ACHN (cell line): ENCODE measurements at regions not wholly inside any gene's neighbourhood (a gene's known extent, or its start where the extent isn't known, plus 50 kb on each side); places are given as distances from the start of the nearest gene placed in this dataset.
"Not testable (repeated sequence)": the region's sequence is repeated elsewhere in the genome, so short reads cannot be mapped to it uniquely, and the experiment has no call there.

ENCODE experiments used
- DNase-seq: peaks from one replicate; pipeline ENCODE4 v3.0.0-alpha.2; 2015
- in situ Hi-C: cut with HindIII; loops from 2 replicates; pipeline ENCODE4 v1.10.0; 2017; ENCODE audit warnings: low sequenced_read_pairs, low pct_ligation_motif_present, low pct_unique_long_range_greater_than_20kb

DNA sequence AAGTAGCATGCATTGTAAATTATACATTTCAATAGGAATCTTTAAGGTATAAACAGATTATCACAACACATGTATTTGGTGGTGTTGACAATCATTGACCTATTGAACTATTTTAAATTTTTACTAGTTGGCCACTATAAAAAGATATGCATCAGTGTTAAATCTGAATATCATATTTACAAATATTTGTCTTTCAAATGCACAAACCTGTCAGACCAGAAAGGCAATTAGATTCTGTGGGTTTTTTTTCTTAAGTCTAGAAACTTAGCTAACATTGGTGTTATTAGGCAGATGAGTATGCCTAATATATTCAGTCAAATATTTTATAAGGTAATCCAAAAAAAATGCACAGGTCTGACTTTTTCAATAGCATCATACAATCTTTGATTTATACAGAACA, 241.4 kb upstream of the DGKB start:
- in situ Hi-C loops, result no loop called here
- no peak for DNase-seq

DNA sequence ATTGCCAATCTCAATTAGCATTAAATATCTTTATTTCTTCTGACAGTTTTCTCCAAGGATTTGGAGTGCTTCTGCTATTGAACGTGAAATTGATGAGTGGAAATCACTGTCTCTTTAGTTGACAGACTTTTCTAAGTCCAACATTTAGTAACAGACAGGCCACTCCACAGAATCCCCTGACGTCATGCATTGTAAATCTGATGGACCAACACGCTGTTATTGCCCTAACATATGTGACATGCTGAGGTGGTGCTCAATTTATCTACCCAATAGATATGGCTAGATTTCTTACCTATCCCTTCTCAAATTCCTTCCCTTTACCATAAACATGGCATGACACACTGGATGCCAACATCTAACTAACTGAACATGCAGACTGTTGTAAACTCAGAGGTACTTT, 240.6 kb upstream of the DGKB start:
- in situ Hi-C loops, result no loop called here
- DNase-seq, result no peak

DNA sequence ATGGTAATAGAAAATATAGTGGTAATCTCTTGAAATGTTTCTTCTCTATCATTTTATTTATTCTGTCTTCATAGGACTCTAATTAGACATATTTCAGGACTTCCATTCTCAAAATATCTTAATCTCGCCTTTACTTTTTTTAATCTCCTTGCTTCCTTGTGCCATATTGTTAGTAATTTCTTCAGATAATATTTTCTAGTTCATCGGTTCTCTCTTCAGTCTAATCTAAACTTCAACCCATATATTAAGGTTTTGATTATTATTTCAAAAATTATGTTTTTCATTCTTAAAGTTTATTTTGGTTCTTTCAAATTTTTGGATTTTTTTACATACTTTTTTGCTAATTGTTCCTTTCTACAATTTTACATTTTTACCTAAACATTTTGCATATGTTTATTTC, 237.9 kb upstream of the DGKB start:
- in situ Hi-C loops, result no loop called here
- DNase-seq, result no peak

DNA sequence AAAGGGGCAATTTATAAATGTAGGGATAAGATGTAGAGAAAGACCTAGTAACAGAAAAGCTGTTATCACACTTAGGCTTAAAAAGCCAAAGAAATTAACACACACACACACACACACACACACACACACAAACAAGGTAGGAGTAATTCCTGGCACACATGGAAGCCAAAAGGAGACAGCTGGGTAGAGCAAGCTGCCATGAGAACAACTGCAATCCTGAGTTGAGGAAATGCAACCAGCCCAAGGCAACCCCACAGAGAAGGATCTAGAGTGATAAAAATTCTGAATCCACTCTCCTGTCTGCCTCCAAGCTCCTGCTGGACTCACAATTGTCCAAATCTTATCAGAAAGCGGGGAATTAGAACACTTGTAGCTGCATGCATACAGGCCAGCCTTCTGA, 229.1 kb upstream of the DGKB start:
- no peak for DNase-seq
- in situ Hi-C loops, result no loop called here

DNA sequence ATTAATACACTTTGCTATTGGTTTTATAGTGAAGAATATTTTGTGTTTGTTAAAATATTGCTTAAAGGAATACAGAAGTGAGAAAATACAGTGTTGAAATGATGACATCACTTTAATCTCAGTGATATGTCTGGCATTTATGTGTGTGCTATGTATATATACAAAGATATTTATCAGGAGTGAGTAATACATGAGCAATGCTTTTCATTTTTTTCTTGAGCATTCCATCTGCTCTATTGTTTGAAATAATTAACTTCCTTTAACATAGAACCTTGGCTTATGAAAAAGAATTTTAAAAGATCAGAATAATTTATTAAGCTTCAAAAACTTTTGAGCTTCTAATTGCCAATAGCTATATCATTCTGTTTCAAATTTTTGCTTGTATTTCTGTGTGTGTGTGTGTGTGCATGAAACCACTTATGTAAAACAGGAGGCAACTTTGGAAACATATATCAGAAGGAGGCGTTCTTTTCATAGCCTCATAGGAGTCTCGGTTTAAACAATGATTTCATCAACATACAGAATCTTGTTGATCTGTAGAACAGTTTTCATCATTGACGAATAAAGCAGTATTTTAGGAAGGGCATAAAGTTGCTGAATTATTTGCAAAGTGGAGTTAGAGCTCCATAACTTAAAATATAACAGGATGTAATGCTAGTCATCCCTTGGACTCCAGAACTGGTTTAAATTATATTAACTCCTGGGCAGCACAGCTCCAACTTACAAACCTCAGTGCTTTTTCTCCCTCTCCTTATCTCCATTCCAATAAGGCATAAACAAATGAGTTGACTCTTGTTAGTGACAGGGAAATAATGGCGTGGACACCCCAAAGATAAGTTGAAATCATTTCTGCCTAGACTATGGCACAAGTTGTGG, 228.4 kb upstream of the DGKB start:
- peak; percentile 57 for DNase-seq
- in situ Hi-C loops, result no loop called here

DNA sequence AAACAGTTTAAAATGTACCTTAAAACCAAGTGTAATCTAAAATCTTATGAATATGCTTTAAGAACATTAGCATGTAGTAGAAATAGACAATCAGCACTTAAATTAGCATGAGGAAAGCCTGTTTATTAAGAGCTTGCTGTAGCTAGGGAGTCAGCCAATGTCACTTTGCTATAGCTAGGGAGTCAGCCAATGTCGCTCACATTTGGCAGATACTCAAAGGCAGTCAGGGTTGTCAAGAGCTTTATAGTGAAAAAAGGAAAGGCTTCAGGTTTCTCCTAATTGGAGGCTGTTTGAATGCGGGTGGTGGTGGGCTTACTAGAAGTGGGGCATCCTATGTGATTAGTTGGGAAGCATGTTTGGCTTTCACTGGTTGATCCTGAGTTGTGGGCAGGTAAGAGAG, 226.2 kb upstream of the DGKB start:
- in situ Hi-C loops, result no loop called here
- no peak for DNase-seq

DNA sequence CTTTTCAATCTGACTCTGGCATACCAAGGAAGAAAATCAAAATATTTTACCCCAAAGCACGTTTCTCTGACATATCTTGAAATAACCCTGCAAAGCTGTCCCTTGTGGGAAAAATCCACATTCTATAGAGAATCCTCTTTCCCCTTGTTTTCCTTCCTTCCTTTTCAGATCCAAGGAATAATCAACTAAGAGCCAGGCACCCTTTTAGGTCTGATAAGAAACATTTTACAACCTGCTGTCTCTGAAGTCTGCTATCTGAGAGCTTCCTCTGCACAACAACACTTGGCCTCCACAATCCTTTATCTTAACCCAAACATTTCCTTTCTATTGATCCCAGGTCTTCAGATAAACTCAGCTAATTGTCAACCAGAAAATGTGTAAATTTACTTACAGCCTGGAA, 224.1 kb upstream of the DGKB start:
- DNase-seq, in situ Hi-C loops: not testable (repeated sequence)

DNA sequence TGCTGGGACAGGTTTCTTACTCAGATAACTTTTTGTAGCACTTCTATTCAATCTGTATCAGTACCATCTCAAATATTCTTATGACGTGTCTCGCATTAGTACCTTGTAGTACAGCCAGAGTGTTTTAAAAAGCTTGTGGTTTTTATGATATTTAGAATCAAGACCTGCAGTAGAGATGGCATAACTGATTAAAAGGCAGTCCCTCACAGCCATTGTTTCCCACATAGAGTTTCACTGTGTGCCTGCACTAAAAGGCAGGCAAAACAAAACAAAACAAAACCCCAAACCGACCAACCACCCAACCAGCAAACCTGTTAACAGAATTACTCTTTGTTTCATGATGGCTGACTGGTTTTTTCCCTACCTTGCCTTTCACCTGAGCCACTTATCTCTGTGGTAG, 221.3 kb upstream of the DGKB start:
- in situ Hi-C loops, result no loop called here
- no peak for DNase-seq

DNA sequence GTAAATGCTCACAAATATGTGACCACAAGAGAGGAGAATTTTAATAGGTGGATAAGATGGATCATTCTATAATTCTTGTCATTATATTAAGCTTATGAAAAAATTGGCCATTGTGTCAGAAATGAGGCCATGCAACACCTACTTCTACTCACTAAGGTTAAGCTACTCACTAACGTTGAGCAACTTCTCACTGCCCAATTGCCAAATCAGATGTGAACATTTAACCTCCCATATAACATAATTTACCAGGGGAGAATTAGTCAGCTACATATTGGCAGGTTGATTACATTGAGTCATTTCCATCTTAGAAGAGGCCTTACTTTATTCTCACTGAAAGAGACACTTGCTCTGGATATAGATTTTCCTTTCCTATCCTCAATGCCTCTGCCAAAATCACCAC, 211.2 kb upstream of the DGKB start:
- no peak for DNase-seq
- in situ Hi-C loops, result no loop called here

DNA sequence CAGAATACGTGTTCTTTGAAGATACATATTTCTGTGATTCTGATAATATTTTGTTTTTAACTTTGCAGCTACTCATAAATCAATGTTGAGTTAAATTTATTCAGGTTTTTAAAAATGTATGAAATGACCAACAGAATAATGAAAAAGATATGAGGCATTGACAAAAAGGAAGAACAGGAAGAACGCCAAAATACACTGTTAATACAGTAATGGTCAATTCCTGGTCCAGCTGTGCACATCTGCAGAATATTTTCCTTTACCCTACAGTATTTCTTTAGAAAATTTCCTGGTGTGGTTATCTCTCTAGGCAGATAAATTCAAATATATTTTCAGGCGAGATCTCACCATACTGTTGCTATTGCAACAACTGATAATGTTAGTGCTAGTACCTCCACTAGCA, 203.2 kb upstream of the DGKB start:
- DNase-seq, result no peak
- in situ Hi-C loops, result no loop called here

DNA sequence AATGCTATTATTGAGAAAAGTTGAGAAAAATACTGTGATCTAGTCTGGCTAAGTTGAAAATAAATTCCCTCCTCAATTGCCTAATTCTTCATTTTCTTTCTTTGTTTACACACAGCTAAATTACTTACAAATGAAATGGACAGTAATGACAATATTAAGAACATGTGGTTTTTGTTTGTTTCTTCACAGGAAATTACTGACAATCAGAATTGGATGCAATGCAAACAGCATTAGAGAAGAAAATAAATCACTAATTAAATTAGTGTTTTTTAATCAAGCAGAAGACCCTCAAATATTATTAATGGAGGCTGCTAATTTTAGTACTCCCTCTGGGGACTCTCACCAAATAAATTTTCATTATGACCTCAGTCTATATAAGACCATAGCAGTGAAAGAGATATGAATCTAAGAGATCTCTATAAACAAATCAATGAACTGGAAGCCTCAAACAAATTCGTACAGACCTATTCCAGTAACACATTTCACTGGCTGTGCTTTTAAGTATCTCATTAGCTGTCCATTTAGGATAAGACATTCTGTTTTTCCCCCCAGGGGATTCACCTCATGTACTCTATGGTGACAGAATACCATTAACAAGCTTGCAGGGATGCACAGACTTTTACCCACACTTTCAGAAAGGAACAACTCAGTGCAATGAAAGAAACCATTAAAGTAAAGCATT, 202.0 kb upstream of the DGKB start:
- DNase-seq, result no peak
- in situ Hi-C loops, result no loop called here

DNA sequence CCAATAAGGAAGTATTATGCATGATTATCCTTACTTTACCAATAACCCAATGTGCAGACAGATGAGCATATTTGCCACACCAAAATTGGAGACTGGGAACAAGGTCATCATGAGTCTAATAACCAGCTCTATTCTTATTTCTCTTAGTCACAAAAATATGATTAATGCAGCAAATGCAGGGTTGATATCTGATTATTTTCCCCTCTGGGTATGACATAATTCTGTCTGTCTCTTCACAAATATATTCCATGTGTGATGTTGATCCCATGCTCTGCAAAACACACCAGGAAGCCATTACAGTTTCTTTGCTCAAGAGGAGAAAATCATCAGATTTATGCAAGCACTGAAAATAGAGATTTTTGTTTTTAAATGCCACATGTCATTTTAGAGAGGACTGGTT, 196.5 kb upstream of the DGKB start:
- in situ Hi-C loops, result no loop called here

DNA sequence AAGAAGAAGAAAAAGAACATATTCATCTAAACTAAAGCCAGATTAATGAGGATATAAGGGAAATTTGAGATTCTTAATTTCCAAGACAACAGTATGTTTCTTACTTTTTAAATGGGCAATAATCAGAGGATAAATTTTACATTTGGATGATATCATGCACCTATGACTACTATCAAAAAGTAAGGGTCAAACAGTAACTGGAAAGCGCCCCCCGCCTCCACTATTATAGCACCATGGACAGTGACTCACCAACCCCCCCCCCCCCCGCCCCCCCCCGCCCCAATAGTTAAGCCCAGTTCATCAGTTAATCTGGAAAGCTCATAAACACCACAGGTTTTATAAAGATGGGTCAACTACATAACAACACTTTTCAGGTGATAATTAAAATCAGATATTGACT, 194.3 kb upstream of the DGKB start:
- DNase-seq, result no peak
- in situ Hi-C loops, result no loop called here

More for the DNA sequence above, 196.5 kb upstream of the DGKB start:
- DNase-seq, result no peak

DNA sequence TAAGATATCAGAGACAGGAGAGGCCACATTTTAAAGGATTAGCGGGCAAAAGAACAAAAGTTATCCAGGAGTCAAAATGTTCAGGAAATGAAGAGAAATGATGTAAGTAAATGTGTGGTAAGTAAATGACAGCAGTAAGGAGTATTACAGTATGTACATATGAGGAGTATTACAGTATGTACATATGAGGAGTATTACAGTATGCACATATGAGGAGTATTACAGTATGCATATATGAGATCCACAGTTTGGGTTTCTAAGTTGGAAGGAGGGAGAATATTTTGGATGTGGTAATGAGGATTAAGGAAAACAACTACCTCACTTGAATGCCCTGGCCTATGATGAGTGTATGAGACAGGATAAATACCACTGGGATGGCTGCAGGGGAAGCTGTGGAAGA, 192.4 kb upstream of the DGKB start:
- in situ Hi-C loops, result no loop called here
- no peak for DNase-seq

DNA sequence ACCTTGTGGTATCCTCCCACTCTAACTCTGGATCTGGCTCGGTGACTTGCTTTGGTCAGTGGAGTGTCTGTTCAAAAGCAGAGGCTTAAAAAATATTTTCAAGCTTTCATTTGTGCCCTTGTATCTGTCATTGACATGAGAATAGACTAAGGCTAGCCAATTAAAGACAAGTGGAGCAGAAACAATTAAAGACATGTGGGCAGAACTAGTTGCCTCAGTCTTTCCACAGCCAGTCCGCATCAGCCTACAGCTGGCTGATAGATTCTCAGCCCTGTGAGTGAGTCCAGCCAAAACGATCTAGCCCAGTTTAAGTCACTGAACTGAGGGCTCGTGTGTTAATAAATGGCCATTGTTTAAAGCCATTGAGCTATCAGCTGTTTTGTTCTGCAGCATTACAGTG, 185.2 kb upstream of the DGKB start:
- in situ Hi-C loops, result no loop called here

DNA sequence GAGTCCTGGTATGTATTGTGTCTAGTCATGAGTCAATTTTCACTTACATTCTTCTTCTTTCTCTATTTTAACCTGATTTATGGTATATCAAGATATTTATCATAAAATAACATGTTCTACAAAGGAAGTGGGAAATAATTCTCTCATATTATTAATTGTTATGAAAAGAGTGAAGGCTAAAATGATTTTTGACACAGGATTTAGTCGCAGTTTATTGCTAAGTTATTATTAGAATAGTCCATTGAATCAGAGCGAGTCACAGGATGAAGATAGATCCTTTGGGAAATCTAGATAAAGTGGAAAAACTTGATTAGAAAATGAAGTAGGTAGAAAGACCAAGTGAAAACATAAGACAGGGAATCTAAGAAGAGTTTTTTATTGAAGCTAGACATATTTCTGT, 184.3 kb upstream of the DGKB start:
- in situ Hi-C loops, result no loop called here
- no peak for DNase-seq

More for the DNA sequence above, 185.2 kb upstream of the DGKB start:
- DNase-seq, result no peak

DNA sequence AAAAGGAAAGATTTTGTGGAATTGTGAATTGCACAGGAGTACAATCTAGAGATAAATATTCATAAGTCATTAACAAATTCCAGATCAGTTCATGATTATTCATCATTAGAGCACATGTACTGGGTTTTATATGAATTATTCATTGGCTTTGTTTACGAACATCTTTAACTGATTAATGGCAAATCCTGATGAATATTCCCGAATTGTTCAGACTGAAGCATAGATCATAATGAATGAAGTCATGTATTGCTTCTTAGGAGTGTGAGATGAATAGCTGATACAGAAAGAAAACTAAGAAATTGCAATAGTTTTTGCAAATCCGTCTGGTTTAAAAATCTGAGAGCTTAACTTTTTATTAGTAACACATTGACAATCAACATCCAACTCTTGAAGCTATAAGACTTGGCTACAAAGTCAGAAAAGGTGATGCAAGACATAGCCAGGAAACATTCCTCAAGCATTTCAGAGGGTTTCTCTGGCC, 183.6 kb upstream of the DGKB start:
- in situ Hi-C loops, result no loop called here
- DNase-seq, result peak; percentile 9

DNA sequence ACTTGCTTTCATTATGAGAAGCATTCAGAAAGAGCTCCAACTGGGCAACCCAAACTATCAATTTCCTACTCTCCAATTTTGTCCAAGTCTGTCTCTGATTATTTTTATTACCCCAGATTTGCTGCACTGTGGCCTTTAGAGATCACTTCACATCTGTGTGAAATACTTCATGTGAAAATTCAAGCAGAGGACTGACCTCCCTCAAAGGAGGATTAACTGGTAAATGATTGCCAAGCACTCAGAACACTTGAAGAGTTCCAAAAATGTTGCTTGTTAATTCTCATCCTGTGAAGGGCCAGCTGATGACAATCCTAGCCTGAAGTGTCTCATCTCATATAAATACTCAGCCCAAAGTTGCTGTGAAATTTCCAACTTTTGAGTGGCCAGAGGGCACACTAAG, 182.8 kb upstream of the DGKB start:
- DNase-seq, result peak; percentile 17
- in situ Hi-C loops, result no loop called here

DNA sequence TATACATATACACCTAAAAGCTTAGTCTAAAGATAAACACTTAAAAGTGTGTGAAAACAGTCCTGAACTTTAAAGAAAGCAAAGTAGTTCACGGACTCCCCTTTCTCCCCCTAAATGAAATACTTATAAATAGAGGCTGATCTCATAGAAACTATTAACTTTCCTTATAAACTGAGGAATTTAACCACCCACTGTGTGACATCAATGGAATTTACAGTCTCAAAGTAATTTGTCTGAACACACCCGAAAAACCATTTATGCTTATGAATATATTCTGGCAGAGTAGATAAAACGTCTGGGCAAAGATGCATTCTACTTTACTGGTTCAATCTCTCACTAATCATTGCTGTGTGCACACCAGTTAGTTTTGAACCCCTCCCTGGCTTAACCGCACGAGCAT, 181.8 kb upstream of the DGKB start:
- no peak for DNase-seq
- in situ Hi-C loops, result no loop called here

DNA sequence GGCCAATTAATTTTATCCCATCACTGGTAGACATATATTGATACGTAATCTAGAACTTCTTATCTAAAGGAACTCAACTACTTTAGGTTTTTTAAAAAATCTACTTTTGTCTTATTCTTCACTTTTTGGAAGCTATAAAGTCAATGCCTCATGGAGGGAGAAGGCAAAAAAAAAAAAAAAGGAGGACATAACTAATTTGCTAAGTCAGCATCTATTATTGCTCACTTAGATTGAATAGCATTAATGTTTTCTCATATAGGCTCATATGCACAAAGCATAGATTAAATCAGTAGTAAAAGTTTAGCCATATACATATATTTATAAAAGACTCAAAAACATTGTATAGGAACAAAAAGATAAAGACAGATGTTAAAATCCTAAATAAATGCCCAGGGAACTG, 179.3 kb upstream of the DGKB start:
- in situ Hi-C loops, result no loop called here
- no peak for DNase-seq
